ENCODE measurements at regions not wholly inside any gene's neighbourhood (a gene's known extent, or its start where the extent isn't known, plus 50 kb on each side); places are given as distances from the start of the nearest gene placed in this dataset.
"Not testable (repeated sequence)": the region's sequence is repeated elsewhere in the genome, so short reads cannot be mapped to it uniquely, and the experiment has no call there.

GRCh38 chr5:92704590-92704989, 876.4 kb downstream of the NR2F1-AS1 start:
- intact Hi-C loops (cut with micrococcal nuclease) = no loop called here
- H3K27ac ChIP-seq (ENCODE audit: low read length) = no peak overlapping the region
- Mint-ChIP-seq H3K4me3 (no peak overlapping the region), H3K36me3 (no peaks in the 10 kb centered on the region), H3K27ac (no peak overlapping the region), H3K9me3 (peaks cover 7 to 13% of the 10 kb centered on the region in 2 donors), H3K27me3 (ENCODE audit: low read depth in 2 of 2) (no peaks in the 10 kb centered on the region), H3K4me1 (no peaks in the 10 kb centered on the region)
- H3K27me3 ChIP-seq (ENCODE audit: control insufficient read depth, insufficient read depth, low read length) = no peaks in the 10 kb centered on the region
- H3K36me3 ChIP-seq (ENCODE audit: control insufficient read depth, insufficient read depth, low read length) = no peaks in the 10 kb centered on the region
- no peaks in the 10 kb centered on the region for H3K4me1 ChIP-seq (ENCODE audit: control insufficient read depth, insufficient read depth, low read length)
- no peak for TF ChIP-seq CTCF (IDR thresholded peaks at IDR 0.05)
- no peaks in the 10 kb centered on the region for H3K9me3 ChIP-seq (ENCODE audit: control insufficient read depth, insufficient read depth, low read length)
- DNase-seq (no peak), ATAC-seq (no peak)
- no peak overlapping the region for H3K4me3 ChIP-seq (ENCODE audit: low read length)

- H3K4me1 Mint-ChIP-seq = no peaks in the 10 kb centered on the region
- no peak overlapping the region for H3K27ac Mint-ChIP-seq
- no peaks in the 10 kb centered on the region for H3K9me3 ChIP-seq (ENCODE audit: control insufficient read depth, insufficient read depth, low read length)
- no peak overlapping the region for H3K4me3 Mint-ChIP-seq
- H3K4me1 ChIP-seq (ENCODE audit: control insufficient read depth, insufficient read depth, low read length) = no peaks in the 10 kb centered on the region
- no peak overlapping the region for H3K27ac ChIP-seq (ENCODE audit: low read length)
- no peaks in the 10 kb centered on the region for H3K36me3 Mint-ChIP-seq
- H3K9me3 Mint-ChIP-seq = peaks cover 7 to 13% of the 10 kb centered on the region in 2 donors
- TF ChIP-seq CTCF (IDR thresholded peaks at IDR 0.05) = no peak
- WGBS (ENCODE audit: insufficient coverage) = no CpG with 5 or more reads among the region's 1 CpG
- ATAC-seq (no peak), DNase-seq (no peak)
- no peaks in the 10 kb centered on the region for H3K27me3 Mint-ChIP-seq (ENCODE audit: low read depth in 2 of 2)
- H3K4me3 ChIP-seq (ENCODE audit: low read length) = no peak overlapping the region
- intact Hi-C loops (cut with micrococcal nuclease) = no loop called here
- no peaks in the 10 kb centered on the region for H3K36me3 ChIP-seq (ENCODE audit: control insufficient read depth, insufficient read depth, low read length)
- no peaks in the 10 kb centered on the region for H3K27me3 ChIP-seq (ENCODE audit: control insufficient read depth, insufficient read depth, low read length)
These were observed 877.0 kb downstream of the NR2F1-AS1 start for GRCh38 chr5:92703976-92704375.

DNA sequence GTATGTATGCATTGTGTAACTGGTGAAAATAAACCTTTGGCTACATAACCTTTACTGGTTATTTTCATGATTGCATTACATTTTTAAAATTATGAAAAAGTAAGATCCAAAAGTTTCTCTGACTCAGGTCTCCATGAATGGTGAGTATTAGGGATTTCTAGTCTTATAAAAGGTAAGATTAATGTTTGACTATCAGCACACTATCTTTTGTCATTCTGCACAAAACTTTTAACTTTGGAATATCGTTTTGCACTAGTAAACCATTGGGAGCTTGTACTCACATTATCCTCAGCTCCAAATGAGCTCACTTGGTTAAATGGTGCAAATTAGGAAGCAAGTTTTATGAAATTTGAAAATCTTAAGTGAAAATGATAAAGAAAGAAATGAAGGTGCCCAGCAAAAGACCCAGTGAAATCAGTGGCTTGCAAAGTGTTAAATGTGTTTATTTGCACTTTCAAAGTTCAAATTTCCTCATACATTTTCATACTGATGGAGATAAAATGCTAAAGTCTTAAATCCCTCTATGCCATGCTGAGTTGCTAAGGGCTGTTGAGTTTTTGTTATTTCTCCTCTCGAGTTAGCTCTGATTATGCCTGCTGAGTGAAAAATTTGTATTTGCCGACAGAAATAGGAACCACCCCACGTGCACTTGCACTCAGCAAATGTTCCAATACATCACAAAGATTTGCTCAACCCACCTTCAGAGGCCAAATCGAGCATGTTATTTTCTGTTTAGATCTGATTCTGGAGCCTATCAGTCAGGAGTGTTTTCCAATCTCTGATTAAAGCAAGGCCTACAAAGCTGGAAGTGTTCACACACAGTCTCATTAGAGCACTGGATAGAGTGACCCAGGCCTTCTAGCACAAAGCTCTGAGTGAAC, 885.7 kb downstream of the NR2F1-AS1 start:
- H3K4me1 ChIP-seq (ENCODE audit: control insufficient read depth, insufficient read depth, low read length) = no peaks in the 10 kb centered on the region
- Mint-ChIP-seq H3K4me1 (no peaks in the 10 kb centered on the region), H3K36me3 (no peaks in the 10 kb centered on the region), H3K9me3 (peaks cover 6 to 20% of the 10 kb centered on the region in 2 donors), H3K27ac (no peak overlapping the region), H3K27me3 (ENCODE audit: low read depth in 2 of 2) (no peaks in the 10 kb centered on the region), H3K4me3 (no peak overlapping the region)
- peaks cover 2% of the 10 kb centered on the region for H3K9me3 ChIP-seq (ENCODE audit: control insufficient read depth, insufficient read depth, low read length)
- no peaks in the 10 kb centered on the region for H3K27me3 ChIP-seq (ENCODE audit: control insufficient read depth, insufficient read depth, low read length)
- intact Hi-C loops (cut with micrococcal nuclease) = no loop called here
- no peak overlapping the region for H3K4me3 ChIP-seq (ENCODE audit: low read length)
- H3K27ac ChIP-seq (ENCODE audit: low read length) = no peak overlapping the region
- DNase-seq (no peak), ATAC-seq (no peak)
- no peaks in the 10 kb centered on the region for H3K36me3 ChIP-seq (ENCODE audit: control insufficient read depth, insufficient read depth, low read length)
- no peak for TF ChIP-seq CTCF (IDR thresholded peaks at IDR 0.05)
- WGBS (ENCODE audit: insufficient coverage) = 54% methylated on average over 4 of the region's 5 CpGs

GRCh38 chr5:92694067-92694466, 887.0 kb downstream of the NR2F1-AS1 start:
- H3K9me3 Mint-ChIP-seq = peaks cover 6 to 20% of the 10 kb centered on the region in 2 donors
- no peaks in the 10 kb centered on the region for H3K27me3 Mint-ChIP-seq (ENCODE audit: low read depth in 2 of 2)
- no peak for DNase-seq
- Histone ChIP-seq H3K4me3 (ENCODE audit: low read length) (no peak overlapping the region), H3K9me3 (ENCODE audit: control insufficient read depth, insufficient read depth, low read length) (peaks cover 2% of the 10 kb centered on the region), H3K27ac (ENCODE audit: low read length) (no peak overlapping the region), H3K4me1 (ENCODE audit: control insufficient read depth, insufficient read depth, low read length) (no peaks in the 10 kb centered on the region), H3K36me3 (ENCODE audit: control insufficient read depth, insufficient read depth, low read length) (no peaks in the 10 kb centered on the region), H3K27me3 (ENCODE audit: control insufficient read depth, insufficient read depth, low read length) (no peaks in the 10 kb centered on the region)
- H3K36me3 Mint-ChIP-seq = no peaks in the 10 kb centered on the region
- intact Hi-C loops (cut with micrococcal nuclease) = no loop called here
- WGBS (ENCODE audit: insufficient coverage) = 77% methylated on average over 2 of the region's 2 CpGs
- H3K4me3 Mint-ChIP-seq = no peak overlapping the region
- no peak overlapping the region for H3K27ac Mint-ChIP-seq
- ATAC-seq = no peak
- no peaks in the 10 kb centered on the region for H3K4me1 Mint-ChIP-seq
- no peak for TF ChIP-seq CTCF (IDR thresholded peaks at IDR 0.05)

- H3K27ac ChIP-seq (ENCODE audit: low read length); H3K27me3 Mint-ChIP-seq (ENCODE audit: low read depth in 2 of 2); H3K4me1 ChIP-seq (ENCODE audit: control insufficient read depth, insufficient read depth, low read length); H3K4me1 Mint-ChIP-seq; ATAC-seq; H3K4me3 ChIP-seq (ENCODE audit: low read length); H3K4me3 Mint-ChIP-seq; H3K36me3 Mint-ChIP-seq; intact Hi-C loops (cut with micrococcal nuclease); DNase-seq; H3K27me3 ChIP-seq (ENCODE audit: control insufficient read depth, insufficient read depth, low read length); H3K27ac Mint-ChIP-seq; H3K9me3 ChIP-seq (ENCODE audit: control insufficient read depth, insufficient read depth, low read length); H3K36me3 ChIP-seq (ENCODE audit: control insufficient read depth, insufficient read depth, low read length): not testable (repeated sequence)
- 86% methylated on average over 2 of the region's 5 CpGs for WGBS (ENCODE audit: insufficient coverage)
- H3K9me3 Mint-ChIP-seq = peaks cover 6 to 20% of the 10 kb centered on the region in 2 donors
These were observed 889.1 kb downstream of the NR2F1-AS1 start for GRCh38 chr5:92691955-92692354.
